Neural cell (in vitro differentiated cells): ENCODE measurements at regions not wholly inside any gene's neighbourhood (a gene's known extent, or its start where the extent isn't known, plus 50 kb on each side); places are given as distances from the start of the nearest gene placed in this dataset.

Source experiments
- H2AFZ ChIP-seq: fragments of 200-600, 300-800 bp; sonication (generic), shearing (Covaris generic); 2 replicates; pipeline ENCODE4 v1.6.0; 2014; ENCODE audit warnings: low read depth, mild to moderate bottlenecking, antibody characterized with exemption, low read length, moderate library complexity
- H3F3A ChIP-seq: fragments of 200-600 bp; shearing (Covaris generic); 2 replicates; pipeline ENCODE4 v1.6.1; 2016; ENCODE audit warnings: mild to moderate bottlenecking, moderate library complexity, mixed read lengths, antibody characterized with exemption, low read length; ENCODE audit not compliant: insufficient read depth, poor library complexity, severe bottlenecking
- H3K27ac ChIP-seq: fragments of 200-600, 300-800 bp; sonication (generic), shearing (Covaris generic); 2 replicates; pipeline ENCODE4 v1.5.1; 2014; ENCODE audit warnings: mild to moderate bottlenecking, low read length, moderate library complexity
- H3K27me3 ChIP-seq: fragments of 300-800, 200-600 bp; sonication (generic), shearing (Covaris generic); 2 replicates; pipeline ENCODE4 v1.6.0; 2014; ENCODE audit warnings: mild to moderate bottlenecking, low read depth, low read length, moderate library complexity; ENCODE audit not compliant: insufficient read depth
- H3K36me3 ChIP-seq: fragments of 300-800, 200-600 bp; sonication (generic), shearing (Covaris generic); 2 replicates; pipeline ENCODE4 v1.5.1; 2014; ENCODE audit warnings: mild to moderate bottlenecking, antibody characterized with exemption, low read length, moderate library complexity; ENCODE audit not compliant: insufficient read depth
- H3K4me2 ChIP-seq: fragments of 300-800, 200-600 bp; sonication (generic), shearing (Covaris generic); 2 replicates; pipeline ENCODE4 v1.6.0; 2014; ENCODE audit warnings: mild to moderate bottlenecking, low read length
- H3K4me3 ChIP-seq: fragments of 300-800, 200-600 bp; sonication (generic), shearing (Covaris generic); 2 replicates; pipeline ENCODE4 v1.5.1; 2014; ENCODE audit warnings: mild to moderate bottlenecking, low read length, moderate library complexity
- H3K79me2 ChIP-seq: fragments of 200-600 bp; shearing (Covaris generic); replicated peaks from 2 replicates; pipeline ENCODE4 v1.6.0; 2014; ENCODE audit warnings: mild to moderate bottlenecking, low read length, moderate library complexity; ENCODE audit not compliant: insufficient read depth
- H3K9ac ChIP-seq: fragments of 300-800, 200-600 bp; sonication (generic), shearing (Covaris generic); 2 replicates; pipeline ENCODE4 v1.6.1; 2016; ENCODE audit warnings: mild to moderate bottlenecking, low read length, mixed read lengths
- H3K9me2 ChIP-seq: fragments of 200-600 bp; shearing (Covaris generic); 2 replicates; pipeline ENCODE4 v1.6.1; 2016; ENCODE audit warnings: mild to moderate bottlenecking, low read length, mixed read lengths; ENCODE audit not compliant: insufficient read depth
- H3K9me3 ChIP-seq: fragments of 200-600, 300-800 bp; sonication (generic), shearing (Covaris generic); 2 replicates; pipeline ENCODE4 v1.6.1; 2016; ENCODE audit warnings: mild to moderate bottlenecking, mixed run types, low read length, moderate library complexity, mixed read lengths
- H4K20me1 ChIP-seq: fragments of 200-600 bp; shearing (Covaris generic); 2 replicates; pipeline ENCODE4 v1.6.1; 2016; ENCODE audit warnings: mild to moderate bottlenecking, mixed run types; ENCODE audit not compliant: insufficient read depth
- CTCF ChIP-seq: fragments of 450-650 bp; IDR thresholded peaks from 2 replicates; pipeline ENCODE4 v1.5.1; 2014; ENCODE audit warnings: antibody characterized with exemption, mild to moderate bottlenecking, moderate library complexity; ENCODE audit not compliant: poor library complexity, severe bottlenecking
- EP300 ChIP-seq: fragments of 450-650 bp; conservative IDR thresholded peaks from 2 replicates; pipeline ENCODE4 v1.6.1; 2014; ENCODE audit warnings: antibody characterized with exemption, mild to moderate bottlenecking, moderate library complexity; ENCODE audit not compliant: poor library complexity, severe bottlenecking
- EZH2 ChIP-seq: fragments of 200-600, 300-800 bp; shearing (Covaris generic), sonication (generic); IDR thresholded peaks from 2 replicates; pipeline ENCODE4 v1.6.1; 2014; ENCODE audit warnings: antibody characterized with exemption, low read length, borderline replicate concordance, mild to moderate bottlenecking; ENCODE audit not compliant: insufficient read depth, poor library complexity, severe bottlenecking
- MXI1 ChIP-seq: fragments of 450-650 bp; conservative IDR thresholded peaks from 2 replicates; pipeline ENCODE4 v1.6.1; 2014; ENCODE audit warnings: antibody characterized with exemption, mild to moderate bottlenecking; ENCODE audit not compliant: poor library complexity, severe bottlenecking
- POLR2AphosphoS5 ChIP-seq: IDR thresholded peaks from 2 replicates; pipeline ENCODE4 v1.6.1; 2012
- RAD21 ChIP-seq: fragments of 450-650 bp; conservative IDR thresholded peaks from 2 replicates; pipeline ENCODE4 v1.6.1; 2014; ENCODE audit warnings: antibody characterized with exemption, mild to moderate bottlenecking, moderate library complexity
- REST ChIP-seq: IDR thresholded peaks from 2 replicates; pipeline ENCODE4 v1.6.1; 2012; ENCODE audit warnings: borderline replicate concordance
- SMC3 ChIP-seq: fragments of 450-650 bp; conservative IDR thresholded peaks from 2 replicates; pipeline ENCODE4 v1.6.1; 2014; ENCODE audit warnings: antibody characterized with exemption, mild to moderate bottlenecking, moderate library complexity; ENCODE audit not compliant: poor library complexity
- TAF1 ChIP-seq: IDR thresholded peaks from 2 replicates; pipeline ENCODE4 v1.6.1; 2012; ENCODE audit warnings: low read depth

GRCh38 chr18:67997496-67997895 is 481.0 kb upstream of the DSEL start:
- Histone ChIP-seq H3K36me3 (no peaks in the 10 kb centered on the region), H3K79me2 (no peaks in the 10 kb centered on the region), H4K20me1 (no peaks in the 10 kb centered on the region), H3K27me3 (no peaks in the 10 kb centered on the region), H3K9me2 (no peaks in the 10 kb centered on the region), H3F3A (no peaks in the 10 kb centered on the region), H3K4me3 (no peak overlapping the region), H2AFZ (no peak overlapping the region), H3K9ac (no peak overlapping the region), H3K27ac (no peak overlapping the region), H3K9me3 (no peaks in the 10 kb centered on the region), H3K4me2 (no peak overlapping the region)
- no peak for TF ChIP-seq EP300
- TF ChIP-seq REST, result no peak
- TF ChIP-seq POLR2AphosphoS5, result no peak
- no peak for TF ChIP-seq RAD21
- TF ChIP-seq SMC3, result no peak
- no peak for TF ChIP-seq MXI1
- no peak for TF ChIP-seq CTCF
- TF ChIP-seq EZH2, result no peak
- no peak for TF ChIP-seq TAF1

GRCh38 chr18:67995769-67996168 is 479.2 kb upstream of the DSEL start:
- no peak for TF ChIP-seq EP300
- no peak for TF ChIP-seq TAF1
- no peak for TF ChIP-seq RAD21
- Histone ChIP-seq H4K20me1 (no peaks in the 10 kb centered on the region), H3K36me3 (no peaks in the 10 kb centered on the region), H3K4me3 (no peak overlapping the region), H3F3A (no peaks in the 10 kb centered on the region), H3K27ac (no peak overlapping the region), H3K27me3 (no peaks in the 10 kb centered on the region), H3K9me2 (no peaks in the 10 kb centered on the region), H3K79me2 (no peaks in the 10 kb centered on the region), H2AFZ (no peak overlapping the region), H3K9ac (no peak overlapping the region), H3K4me2 (no peak overlapping the region), H3K9me3 (no peaks in the 10 kb centered on the region)

GRCh38 chr18:67980241-67980640 is 463.7 kb upstream of the DSEL start:
- Histone ChIP-seq H4K20me1 (no peaks in the 10 kb centered on the region), H3K9me3 (no peaks in the 10 kb centered on the region), H2AFZ (no peak overlapping the region), H3K27ac (no peak overlapping the region), H3K79me2 (no peaks in the 10 kb centered on the region), H3F3A (no peaks in the 10 kb centered on the region), H3K9me2 (no peaks in the 10 kb centered on the region), H3K27me3 (no peaks in the 10 kb centered on the region), H3K36me3 (no peaks in the 10 kb centered on the region), H3K4me3 (no peak overlapping the region), H3K4me2 (no peak overlapping the region), H3K9ac (no peak overlapping the region)
- TF ChIP-seq TAF1 (no peak), CTCF (no peak), MXI1 (no peak), EZH2 (no peak), POLR2AphosphoS5 (no peak), REST (no peak), RAD21 (no peak), SMC3 (no peak), EP300 (no peak)
